B cell (primary cell): ENCODE measurements at regions not wholly inside any gene's neighbourhood (a gene's known extent, or its start where the extent isn't known, plus 50 kb on each side); places are given as distances from the start of the nearest gene placed in this dataset.

Source experiments
- EZH2 ChIP-seq: IDR thresholded peaks from 2 replicates; pipeline ENCODE4 v1.6.1; 2012; ENCODE audit warnings: borderline replicate concordance, low read depth, mild to moderate bottlenecking, moderate library complexity, low read length; ENCODE audit not compliant: insufficient read depth, poor library complexity, severe bottlenecking
- TF ChIP-seq, protein P1 (sequence below): fragments of 200-600 bp; IDR thresholded peaks from one replicate; pipeline ENCODE4 v1.8.0; 2022; ENCODE audit warnings: antibody characterized with exemption, mild to moderate bottlenecking

DNA sequence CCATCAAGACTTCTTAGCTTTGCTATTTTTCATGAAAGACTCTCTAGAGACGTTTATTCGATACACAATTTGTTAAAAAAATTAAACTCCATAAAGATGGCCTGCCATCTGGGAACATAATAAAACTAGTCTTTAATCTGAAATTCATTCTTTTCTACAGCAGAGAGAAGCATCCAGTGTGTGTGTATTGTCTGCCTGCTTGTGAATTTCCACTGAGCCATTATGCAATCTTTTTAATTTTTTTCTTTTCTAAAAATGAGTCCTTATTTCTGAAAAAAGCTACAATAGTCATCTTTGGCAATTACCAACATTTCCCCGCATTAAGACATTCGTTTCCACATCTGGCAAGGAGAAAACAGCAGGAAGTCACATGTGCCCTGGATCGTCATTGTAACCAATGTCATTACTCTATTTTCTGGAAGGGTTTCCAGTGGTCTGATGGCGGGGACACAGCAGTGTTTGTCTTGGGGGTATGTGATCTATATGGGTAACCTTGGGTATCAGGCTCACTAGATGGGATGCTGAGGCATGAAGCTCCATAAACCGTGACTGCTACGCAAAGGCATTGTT, 263.1 kb downstream of the MSX2 start:
- TF ChIP-seq, protein P1, sequence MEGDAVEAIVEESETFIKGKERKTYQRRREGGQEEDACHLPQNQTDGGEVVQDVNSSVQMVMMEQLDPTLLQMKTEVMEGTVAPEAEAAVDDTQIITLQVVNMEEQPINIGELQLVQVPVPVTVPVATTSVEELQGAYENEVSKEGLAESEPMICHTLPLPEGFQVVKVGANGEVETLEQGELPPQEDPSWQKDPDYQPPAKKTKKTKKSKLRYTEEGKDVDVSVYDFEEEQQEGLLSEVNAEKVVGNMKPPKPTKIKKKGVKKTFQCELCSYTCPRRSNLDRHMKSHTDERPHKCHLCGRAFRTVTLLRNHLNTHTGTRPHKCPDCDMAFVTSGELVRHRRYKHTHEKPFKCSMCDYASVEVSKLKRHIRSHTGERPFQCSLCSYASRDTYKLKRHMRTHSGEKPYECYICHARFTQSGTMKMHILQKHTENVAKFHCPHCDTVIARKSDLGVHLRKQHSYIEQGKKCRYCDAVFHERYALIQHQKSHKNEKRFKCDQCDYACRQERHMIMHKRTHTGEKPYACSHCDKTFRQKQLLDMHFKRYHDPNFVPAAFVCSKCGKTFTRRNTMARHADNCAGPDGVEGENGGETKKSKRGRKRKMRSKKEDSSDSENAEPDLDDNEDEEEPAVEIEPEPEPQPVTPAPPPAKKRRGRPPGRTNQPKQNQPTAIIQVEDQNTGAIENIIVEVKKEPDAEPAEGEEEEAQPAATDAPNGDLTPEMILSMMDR, result no peak
- no peak for TF ChIP-seq EZH2
